WI38 (cell line): ENCODE measurements at regions not wholly inside any gene's neighbourhood (a gene's known extent, or its start where the extent isn't known, plus 50 kb on each side); places are given as distances from the start of the nearest gene placed in this dataset.

Experiments used
- H3K4me3 ChIP-seq: 2 replicates; pipeline ENCODE4 v1.5.1; 2011; ENCODE audit warnings: low read depth, mild to moderate bottlenecking, control low read depth, low read length
- TF ChIP-seq, protein P1 (sequence below): IDR thresholded peaks from 2 replicates; pipeline ENCODE4 v1.5.1; 2012; ENCODE audit warnings: low read depth, mild to moderate bottlenecking, control low read depth, low read length

DNA sequence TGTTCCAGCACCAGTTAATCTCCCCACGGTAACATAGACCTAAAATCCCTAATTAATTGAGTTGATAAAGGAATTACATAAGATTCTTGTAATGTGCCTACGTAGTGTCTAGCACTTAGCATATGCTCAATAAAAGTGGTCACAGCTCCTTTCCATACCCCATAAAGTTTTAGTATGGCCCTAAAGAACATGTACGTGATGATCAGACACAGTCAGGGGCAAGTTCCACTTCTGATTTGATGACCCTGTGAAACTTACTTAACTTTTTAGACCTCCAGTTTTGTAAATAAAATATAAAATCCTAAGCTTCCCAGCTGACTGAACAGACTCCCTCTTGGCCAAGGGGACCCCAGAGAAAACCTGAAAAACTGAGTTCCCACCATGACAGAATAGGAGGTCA is 391.3 kb upstream of the ERCC4 start:
- TF ChIP-seq, protein P1, sequence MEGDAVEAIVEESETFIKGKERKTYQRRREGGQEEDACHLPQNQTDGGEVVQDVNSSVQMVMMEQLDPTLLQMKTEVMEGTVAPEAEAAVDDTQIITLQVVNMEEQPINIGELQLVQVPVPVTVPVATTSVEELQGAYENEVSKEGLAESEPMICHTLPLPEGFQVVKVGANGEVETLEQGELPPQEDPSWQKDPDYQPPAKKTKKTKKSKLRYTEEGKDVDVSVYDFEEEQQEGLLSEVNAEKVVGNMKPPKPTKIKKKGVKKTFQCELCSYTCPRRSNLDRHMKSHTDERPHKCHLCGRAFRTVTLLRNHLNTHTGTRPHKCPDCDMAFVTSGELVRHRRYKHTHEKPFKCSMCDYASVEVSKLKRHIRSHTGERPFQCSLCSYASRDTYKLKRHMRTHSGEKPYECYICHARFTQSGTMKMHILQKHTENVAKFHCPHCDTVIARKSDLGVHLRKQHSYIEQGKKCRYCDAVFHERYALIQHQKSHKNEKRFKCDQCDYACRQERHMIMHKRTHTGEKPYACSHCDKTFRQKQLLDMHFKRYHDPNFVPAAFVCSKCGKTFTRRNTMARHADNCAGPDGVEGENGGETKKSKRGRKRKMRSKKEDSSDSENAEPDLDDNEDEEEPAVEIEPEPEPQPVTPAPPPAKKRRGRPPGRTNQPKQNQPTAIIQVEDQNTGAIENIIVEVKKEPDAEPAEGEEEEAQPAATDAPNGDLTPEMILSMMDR: no peak
- no peak overlapping the region for H3K4me3 ChIP-seq

DNA sequence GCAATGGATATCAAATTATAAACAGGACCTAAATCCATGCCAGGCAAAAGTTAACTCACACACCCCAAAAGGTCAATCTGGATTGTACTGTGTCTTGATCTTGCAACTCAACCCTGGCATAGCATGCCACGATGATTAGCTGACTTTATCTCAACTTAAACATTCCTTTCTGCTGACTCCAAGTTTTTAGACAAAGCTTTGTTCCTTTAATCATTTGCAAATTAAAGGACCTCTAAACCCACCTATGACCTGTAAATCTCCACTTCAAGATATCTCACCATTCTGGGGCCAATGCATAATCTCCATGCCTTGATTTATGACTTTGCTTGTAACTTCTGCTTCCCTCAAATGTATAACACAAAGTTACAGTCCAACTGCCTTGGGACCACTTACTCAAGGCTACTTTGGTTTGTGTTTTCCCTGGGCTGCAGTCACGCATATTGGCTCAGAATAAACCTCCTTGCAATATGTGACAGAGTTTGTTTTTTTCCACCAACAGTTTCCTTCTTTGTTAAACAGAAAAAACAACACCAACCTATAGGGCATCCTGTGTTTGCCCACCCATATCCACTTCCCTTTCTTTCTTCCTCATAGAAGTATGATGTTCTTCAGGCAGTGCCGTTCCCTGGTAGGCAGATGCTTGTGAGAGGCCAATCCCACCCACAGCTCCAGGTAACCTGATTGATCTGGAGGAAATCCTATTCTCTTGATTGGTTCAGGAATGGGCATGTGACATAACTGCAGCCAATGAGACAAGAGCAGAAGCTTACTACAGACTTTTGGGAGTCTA is 390.6 kb upstream of the ERCC4 start:
- TF ChIP-seq, protein P1: no peak
- H3K4me3 ChIP-seq: no peak overlapping the region

GRCh38 chr16:13540771-13541170 is 379.2 kb upstream of the ERCC4 start:
- no peak overlapping the region for H3K4me3 ChIP-seq
- TF ChIP-seq, protein P1: no peak

- TF ChIP-seq, protein P1: no peak
- no peak overlapping the region for H3K4me3 ChIP-seq
Observed at GRCh38 chr16:13542284-13542683, 377.7 kb upstream of the ERCC4 start.

DNA sequence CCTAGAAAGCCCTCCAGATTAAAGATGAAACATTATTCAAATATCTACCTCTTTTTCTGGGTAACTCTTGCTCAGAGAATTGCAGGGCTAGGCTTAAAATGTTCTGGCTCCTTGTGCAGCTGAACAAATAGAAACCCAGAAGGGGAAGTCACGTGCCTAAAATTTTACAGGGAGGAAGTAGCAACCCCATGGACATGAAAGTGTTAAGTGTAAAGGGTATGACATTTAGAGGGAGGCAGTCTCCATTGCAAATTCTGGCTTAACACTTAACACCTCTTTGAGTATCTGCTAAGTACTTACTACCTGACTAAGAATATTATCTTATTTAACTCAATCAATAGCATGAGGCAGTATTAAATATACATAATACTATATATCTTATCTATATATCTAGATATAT is 376.1 kb upstream of the ERCC4 start:
- no peak overlapping the region for H3K4me3 ChIP-seq
- TF ChIP-seq, protein P1: no peak

DNA sequence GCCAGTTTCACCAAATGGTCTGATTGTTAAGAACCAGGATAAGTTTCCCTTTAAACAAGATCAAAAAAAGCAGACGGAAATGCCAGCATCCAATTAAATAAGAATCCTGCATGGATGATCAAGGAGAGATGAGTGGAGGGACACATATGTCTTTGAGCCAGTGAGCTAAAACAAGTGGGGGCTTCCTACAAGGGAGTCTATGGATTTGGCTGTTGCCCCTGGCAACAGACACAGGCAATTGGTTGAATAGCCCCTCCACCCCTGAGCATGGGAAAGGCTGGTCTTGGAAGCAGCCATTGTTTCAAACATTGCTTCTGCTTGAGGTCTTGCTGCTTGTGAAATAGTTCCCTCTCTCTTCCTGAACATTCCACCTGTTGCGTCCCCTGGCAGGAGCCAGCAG is 374.7 kb upstream of the ERCC4 start:
- H3K4me3 ChIP-seq: no peak overlapping the region
- TF ChIP-seq, protein P1: no peak

GRCh38 chr16:13550254-13550653 is 369.7 kb upstream of the ERCC4 start:
- no peak overlapping the region for H3K4me3 ChIP-seq
- TF ChIP-seq, protein P1: no peak
